HepG2 (cell line): ENCODE measurements at regions not wholly inside any gene's neighbourhood (a gene's known extent, or its start where the extent isn't known, plus 50 kb on each side); places are given as distances from the start of the nearest gene placed in this dataset.

Source experiments
- BCL3 ChIP-seq: sonication (generic); formaldehyde crosslinking; IDR thresholded peaks from 2 replicates; pipeline ENCODE4 v1.5.1; 2020; ENCODE audit warnings: mild to moderate bottlenecking, missing genetic modification reagents, moderate library complexity
- BCL6 ChIP-seq: IDR thresholded peaks from 2 replicates; pipeline ENCODE4 v1.6.1; 2016; ENCODE audit warnings: missing genetic modification reagents, missing compliant biosample characterization
- CC2D1A ChIP-seq: sonication (generic); formaldehyde crosslinking; IDR thresholded peaks from 2 replicates; pipeline ENCODE4 v1.8.1; 2023; ENCODE audit warnings: mild to moderate bottlenecking, missing genetic modification reagents
- E2F2 ChIP-seq: sonication (generic); formaldehyde crosslinking; IDR thresholded peaks from 2 replicates; pipeline ENCODE4 v1.4.0; 2020; ENCODE audit warnings: missing genetic modification reagents, borderline replicate concordance
- FOXM1 ChIP-seq: sonication (generic); formaldehyde crosslinking; IDR thresholded peaks from 2 replicates; pipeline ENCODE4 v1.5.0; 2020; ENCODE audit warnings: missing genetic modification reagents
- HES4 ChIP-seq: sonication (generic); formaldehyde crosslinking; IDR thresholded peaks from 2 replicates; pipeline ENCODE4 v1.9.0; 2021; ENCODE audit warnings: mild to moderate bottlenecking, missing genetic modification reagents, borderline replicate concordance
- HNRNPL ChIP-seq: fragments of 200-400 bp; formaldehyde crosslinking; IDR thresholded peaks from 2 replicates; pipeline ENCODE4 v1.6.1; 2017; ENCODE audit warnings: mild to moderate bottlenecking, low read depth, low read length
- KDM1A ChIP-seq: IDR thresholded peaks from 2 replicates; pipeline ENCODE4 v1.6.1; 2016; ENCODE audit warnings: missing compliant biosample characterization
- MIER2 ChIP-seq: IDR thresholded peaks from 2 replicates; pipeline ENCODE4 v1.6.1; 2016; ENCODE audit warnings: missing biosample characterization, missing genetic modification reagents
- PAF1 ChIP-seq: IDR thresholded peaks from 2 replicates; pipeline ENCODE4 v1.6.1; 2016; ENCODE audit warnings: missing genetic modification reagents, missing compliant biosample characterization
- RBAK ChIP-seq: sonication (generic); formaldehyde crosslinking; IDR thresholded peaks from 2 replicates; pipeline ENCODE4 v1.5.1; 2020; ENCODE audit warnings: mild to moderate bottlenecking, missing genetic modification reagents
- SOX6 ChIP-seq, 2 experiments: fragments of 450-650 bp in 1 of 2; sonication (generic) in 1 of 2; formaldehyde crosslinking in 1 of 2; IDR thresholded peaks; 2 replicates each; pipeline versions ENCODE4 v1.4.0 to v1.6.1; 2017 to 2020; ENCODE audit warnings: antibody characterized with exemption in 1 of 2, mild to moderate bottlenecking in 1 of 2, missing genetic modification reagents in 1 of 2
- ZEB1 ChIP-seq: IDR thresholded peaks from 2 replicates; pipeline ENCODE4 v1.6.1; 2012; ENCODE audit warnings: mild to moderate bottlenecking, low read depth, inconsistent platforms; ENCODE audit not compliant: insufficient replicate concordance
- ZNF12 ChIP-seq: sonication (generic); formaldehyde crosslinking; IDR thresholded peaks from 2 replicates; pipeline ENCODE4 v1.5.0; 2020; ENCODE audit warnings: missing genetic modification reagents
- ZNF160 ChIP-seq: sonication (generic); formaldehyde crosslinking; IDR thresholded peaks from 2 replicates; pipeline ENCODE4 v1.8.0; 2022; ENCODE audit warnings: mild to moderate bottlenecking, inconsistent platforms, missing genetic modification reagents
- ZNF263 ChIP-seq: sonication (generic); formaldehyde crosslinking; IDR thresholded peaks from 2 replicates; pipeline ENCODE4 v1.4.0; 2020; ENCODE audit warnings: missing genetic modification reagents
- ZNF546 ChIP-seq: sonication (generic); formaldehyde crosslinking; conservative IDR thresholded peaks from 2 replicates; pipeline ENCODE4 v1.8.1; 2023; ENCODE audit warnings: mild to moderate bottlenecking, missing genetic modification reagents
- ZNF746 ChIP-seq: sonication (generic); formaldehyde crosslinking; IDR thresholded peaks from 2 replicates; pipeline ENCODE4 v1.8.0; 2022; ENCODE audit warnings: mild to moderate bottlenecking, missing genetic modification reagents
- ZNF772 ChIP-seq: sonication (generic); formaldehyde crosslinking; IDR thresholded peaks from 2 replicates; pipeline ENCODE4 v1.5.0; 2020; ENCODE audit warnings: mild to moderate bottlenecking, missing genetic modification reagents
- ZSCAN25 ChIP-seq: sonication (generic); formaldehyde crosslinking; IDR thresholded peaks from 2 replicates; pipeline ENCODE4 v1.8.0; 2022; ENCODE audit warnings: mild to moderate bottlenecking, missing genetic modification reagents
- TF ChIP-seq, protein P1 (sequence below): sonication (generic); formaldehyde crosslinking; IDR thresholded peaks from 2 replicates; pipeline ENCODE4 v1.8.0; 2022; ENCODE audit warnings: mild to moderate bottlenecking, missing genetic modification reagents; ENCODE audit not compliant: insufficient replicate concordance
- TF ChIP-seq, protein P2 (sequence below): sonication (generic); formaldehyde crosslinking; IDR thresholded peaks from 2 replicates; pipeline ENCODE4 v1.5.1; 2020; ENCODE audit warnings: mild to moderate bottlenecking, missing genetic modification reagents, borderline replicate concordance

GRCh38 chr6:137802408-137803182, 64.5 kb upstream of the TNFAIP3 start (continued):
- TF ChIP-seq, protein P1, sequence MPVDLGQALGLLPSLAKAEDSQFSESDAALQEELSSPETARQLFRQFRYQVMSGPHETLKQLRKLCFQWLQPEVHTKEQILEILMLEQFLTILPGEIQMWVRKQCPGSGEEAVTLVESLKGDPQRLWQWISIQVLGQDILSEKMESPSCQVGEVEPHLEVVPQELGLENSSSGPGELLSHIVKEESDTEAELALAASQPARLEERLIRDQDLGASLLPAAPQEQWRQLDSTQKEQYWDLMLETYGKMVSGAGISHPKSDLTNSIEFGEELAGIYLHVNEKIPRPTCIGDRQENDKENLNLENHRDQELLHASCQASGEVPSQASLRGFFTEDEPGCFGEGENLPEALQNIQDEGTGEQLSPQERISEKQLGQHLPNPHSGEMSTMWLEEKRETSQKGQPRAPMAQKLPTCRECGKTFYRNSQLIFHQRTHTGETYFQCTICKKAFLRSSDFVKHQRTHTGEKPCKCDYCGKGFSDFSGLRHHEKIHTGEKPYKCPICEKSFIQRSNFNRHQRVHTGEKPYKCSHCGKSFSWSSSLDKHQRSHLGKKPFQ = no peak
- TF ChIP-seq RBAK (CRISPR knock-in tag) (no peak), HNRNPL (no peak), PAF1 (no peak), ZSCAN25 (CRISPR knock-in tag) (no peak), FOXM1 (CRISPR knock-in tag) (no peak), ZNF263 (CRISPR knock-in tag) (no peak), ZNF12 (no peak), KDM1A (CRISPR knock-in tag) (no peak), SOX6 (IDR thresholded peaks at IDR 0.05) (no peak), SOX6 (CRISPR knock-in tag; IDR thresholded peaks at IDR 0.05) (peak; percentile 15; the same call in 1 of the 2 replicates), HES4 (CRISPR knock-in tag) (no peak), MIER2 (CRISPR knock-in tag) (no peak), ZEB1 (peak; percentile 21), BCL6 (peak; percentile 82), E2F2 (CRISPR knock-in tag) (no peak), CC2D1A (CRISPR knock-in tag) (no peak), ZNF160 (CRISPR knock-in tag) (no peak), BCL3 (CRISPR knock-in tag) (no peak), ZNF746 (CRISPR knock-in tag) (no peak), ZNF546 (CRISPR knock-in tag) (no peak), ZNF772 (CRISPR knock-in tag) (no peak)
- TF ChIP-seq, protein P2, sequence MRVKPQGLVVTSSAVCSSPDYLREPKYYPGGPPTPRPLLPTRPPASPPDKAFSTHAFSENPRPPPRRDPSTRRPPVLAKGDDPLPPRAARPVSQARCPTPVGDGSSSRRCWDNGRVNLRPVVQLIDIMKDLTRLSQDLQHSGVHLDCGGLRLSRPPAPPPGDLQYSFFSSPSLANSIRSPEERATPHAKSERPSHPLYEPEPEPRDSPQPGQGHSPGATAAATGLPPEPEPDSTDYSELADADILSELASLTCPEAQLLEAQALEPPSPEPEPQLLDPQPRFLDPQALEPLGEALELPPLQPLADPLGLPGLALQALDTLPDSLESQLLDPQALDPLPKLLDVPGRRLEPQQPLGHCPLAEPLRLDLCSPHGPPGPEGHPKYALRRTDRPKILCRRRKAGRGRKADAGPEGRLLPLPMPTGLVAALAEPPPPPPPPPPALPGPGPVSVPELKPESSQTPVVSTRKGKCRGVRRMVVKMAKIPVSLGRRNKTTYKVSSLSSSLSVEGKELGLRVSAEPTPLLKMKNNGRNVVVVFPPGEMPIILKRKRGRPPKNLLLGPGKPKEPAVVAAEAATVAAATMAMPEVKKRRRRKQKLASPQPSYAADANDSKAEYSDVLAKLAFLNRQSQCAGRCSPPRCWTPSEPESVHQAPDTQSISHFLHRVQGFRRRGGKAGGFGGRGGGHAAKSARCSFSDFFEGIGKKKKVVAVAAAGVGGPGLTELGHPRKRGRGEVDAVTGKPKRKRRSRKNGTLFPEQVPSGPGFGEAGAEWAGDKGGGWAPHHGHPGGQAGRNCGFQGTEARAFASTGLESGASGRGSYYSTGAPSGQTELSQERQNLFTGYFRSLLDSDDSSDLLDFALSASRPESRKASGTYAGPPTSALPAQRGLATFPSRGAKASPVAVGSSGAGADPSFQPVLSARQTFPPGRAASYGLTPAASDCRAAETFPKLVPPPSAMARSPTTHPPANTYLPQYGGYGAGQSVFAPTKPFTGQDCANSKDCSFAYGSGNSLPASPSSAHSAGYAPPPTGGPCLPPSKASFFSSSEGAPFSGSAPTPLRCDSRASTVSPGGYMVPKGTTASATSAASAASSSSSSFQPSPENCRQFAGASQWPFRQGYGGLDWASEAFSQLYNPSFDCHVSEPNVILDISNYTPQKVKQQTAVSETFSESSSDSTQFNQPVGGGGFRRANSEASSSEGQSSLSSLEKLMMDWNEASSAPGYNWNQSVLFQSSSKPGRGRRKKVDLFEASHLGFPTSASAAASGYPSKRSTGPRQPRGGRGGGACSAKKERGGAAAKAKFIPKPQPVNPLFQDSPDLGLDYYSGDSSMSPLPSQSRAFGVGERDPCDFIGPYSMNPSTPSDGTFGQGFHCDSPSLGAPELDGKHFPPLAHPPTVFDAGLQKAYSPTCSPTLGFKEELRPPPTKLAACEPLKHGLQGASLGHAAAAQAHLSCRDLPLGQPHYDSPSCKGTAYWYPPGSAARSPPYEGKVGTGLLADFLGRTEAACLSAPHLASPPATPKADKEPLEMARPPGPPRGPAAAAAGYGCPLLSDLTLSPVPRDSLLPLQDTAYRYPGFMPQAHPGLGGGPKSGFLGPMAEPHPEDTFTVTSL (CRISPR knock-in tag) = peak; percentile 89; the same call in 1 of the 2 replicates
